GM18870 (cell line): ENCODE measurements at regions not wholly inside any gene's neighbourhood (a gene's known extent, or its start where the extent isn't known, plus 50 kb on each side); places are given as distances from the start of the nearest gene placed in this dataset.

Experiments
- ATAC-seq: cut with Tn5 transposase; IDR thresholded peaks from one replicate; pipeline ENCODE4 v1.9.1; 2021; ENCODE audit warnings: moderate library complexity; ENCODE audit not compliant: unreplicated experiment

GRCh38 chr15:52923626-52924025 lies 133.5 kb upstream of the ONECUT1 start:
- no peak for ATAC-seq

- ATAC-seq, result no peak
Observed at GRCh38 chr15:52922871-52923270, 132.7 kb upstream of the ONECUT1 start.

DNA sequence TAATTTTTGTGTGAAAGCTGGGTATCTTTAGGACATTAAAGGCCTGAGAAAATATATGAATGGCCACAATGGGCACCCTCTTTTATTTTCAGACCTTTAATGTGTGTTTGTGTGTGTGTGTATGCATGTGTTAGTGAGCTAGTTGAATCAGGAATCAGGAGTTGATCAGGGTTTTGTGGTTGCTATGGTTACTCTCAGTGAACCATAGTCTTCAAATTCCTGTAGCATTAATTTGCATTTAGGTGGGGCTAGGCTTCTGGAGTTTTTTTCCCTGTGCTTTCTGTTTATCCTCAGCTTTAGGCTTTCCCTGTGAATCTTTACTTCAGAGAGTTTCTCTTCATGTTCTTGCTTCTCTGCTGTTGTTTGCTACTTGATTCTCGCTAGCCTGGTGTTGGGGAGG lies 122.0 kb upstream of the ONECUT1 start:
- ATAC-seq, result no peak

- ATAC-seq, result no peak
Observed at GRCh38 chr15:52893338-52893737, 103.2 kb upstream of the ONECUT1 start.

DNA sequence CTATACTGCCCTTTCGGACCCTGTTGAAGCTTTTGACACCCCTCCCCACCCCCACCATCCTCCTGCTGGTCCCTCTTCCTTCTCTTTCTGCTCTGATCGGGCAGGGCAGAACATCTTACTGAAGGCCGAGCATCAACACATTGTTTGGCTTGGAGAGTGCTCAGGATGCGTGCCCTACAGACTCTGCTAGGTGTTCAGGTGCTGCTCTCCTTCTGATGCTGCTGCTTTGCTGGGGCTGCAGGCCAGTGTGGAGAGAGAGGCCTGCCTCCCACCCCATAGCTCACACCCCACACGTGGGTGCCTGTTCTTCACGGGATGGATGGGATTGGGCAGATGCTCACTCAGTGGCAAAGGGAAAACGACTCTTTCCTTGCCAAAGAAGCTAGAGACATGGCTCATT lies 89.8 kb upstream of the ONECUT1 start:
- ATAC-seq, result no peak

DNA sequence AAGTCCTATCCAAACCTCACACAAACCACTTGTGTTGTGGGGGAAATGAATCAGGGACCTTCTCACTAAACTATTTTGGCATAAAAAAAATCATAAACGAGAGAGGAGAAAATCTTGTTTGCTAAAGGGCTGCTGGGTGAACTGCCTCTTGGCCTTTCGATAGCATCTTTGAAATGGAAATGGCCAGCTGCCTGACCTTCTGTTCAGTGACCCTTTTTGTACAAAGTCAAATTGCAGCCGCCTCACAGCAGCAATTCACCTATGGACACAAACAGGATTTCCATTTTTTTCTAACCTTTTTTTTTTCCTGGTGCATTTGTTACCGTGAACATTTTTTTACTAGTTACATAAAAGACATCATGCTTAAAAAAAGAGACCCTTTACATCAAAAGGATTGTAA lies 89.0 kb upstream of the ONECUT1 start:
- ATAC-seq, result no peak

- ATAC-seq, result no peak
Observed at GRCh38 chr15:52876991-52877663, 87.0 kb upstream of the ONECUT1 start.

- no peak for ATAC-seq
Observed at GRCh38 chr15:52872036-52872818, 82.1 kb upstream of the ONECUT1 start.

DNA sequence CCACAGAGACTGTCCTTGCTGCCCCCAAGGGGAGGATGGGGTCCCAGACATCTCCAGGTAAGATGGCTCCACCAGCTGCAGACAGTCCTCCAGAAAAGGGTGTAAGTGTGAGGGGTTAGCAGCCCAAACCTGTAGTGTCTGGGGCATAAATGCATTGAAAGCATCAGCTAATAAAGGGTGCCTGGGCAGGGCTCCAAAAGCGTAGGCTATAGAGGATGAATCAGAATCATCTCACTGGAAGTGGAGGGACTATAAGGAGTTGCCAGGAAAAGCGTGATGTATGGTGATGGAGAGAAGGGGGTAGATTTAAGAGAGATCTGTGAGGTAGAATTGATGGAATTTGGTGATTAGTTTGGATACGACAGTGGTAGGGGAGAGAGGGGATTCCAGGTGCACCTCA lies 79.9 kb upstream of the ONECUT1 start:
- ATAC-seq, result no peak

GRCh38 chr15:52866698-52867097 lies 76.6 kb upstream of the ONECUT1 start:
- ATAC-seq, result no peak

- ATAC-seq, result no peak
Observed at GRCh38 chr15:52862677-52863076, 72.5 kb upstream of the ONECUT1 start.

GRCh38 chr15:52858782-52859176 lies 68.6 kb upstream of the ONECUT1 start:
- ATAC-seq, result no peak

DNA sequence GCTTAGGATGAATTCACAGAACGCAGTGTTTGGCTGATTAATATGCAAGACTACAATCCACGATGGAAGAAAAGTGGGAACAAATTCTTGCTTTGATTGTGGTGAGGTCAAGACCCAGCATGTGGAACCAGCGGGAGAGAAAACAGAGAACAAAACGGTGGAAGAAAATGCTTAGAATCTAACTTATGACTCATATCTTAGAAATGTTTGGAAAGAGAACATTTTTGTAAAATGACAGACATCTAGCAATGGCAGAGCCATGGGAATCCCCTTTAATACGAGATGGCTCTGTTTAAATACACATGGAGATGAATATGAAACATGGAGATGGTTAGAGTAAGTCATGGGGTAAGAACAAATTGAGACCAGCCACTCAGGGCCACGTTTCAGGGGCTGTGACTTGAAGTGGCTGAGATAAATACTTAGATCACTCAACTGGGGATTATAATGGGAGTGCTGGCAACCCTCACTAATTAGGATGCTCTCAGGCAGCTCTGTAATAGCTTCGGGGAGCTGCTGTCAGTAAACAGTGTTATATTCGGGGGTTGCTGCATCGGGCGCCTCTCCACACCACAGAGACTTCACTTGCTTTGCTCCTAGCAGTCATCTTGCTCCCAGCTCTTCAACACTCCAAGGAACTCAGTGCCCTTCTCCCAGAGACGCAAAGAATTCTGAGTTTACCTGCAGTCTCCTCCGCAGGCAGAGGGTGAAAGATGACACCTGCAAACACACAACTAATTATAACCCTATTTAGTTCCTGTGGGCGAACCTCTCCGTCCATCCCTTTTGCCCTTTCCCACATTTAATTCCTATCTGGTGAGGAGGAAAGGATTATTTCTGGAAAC lies 68.0 kb upstream of the ONECUT1 start:
- no peak for ATAC-seq

- no peak for ATAC-seq
Observed at GRCh38 chr15:52857471-52857870, 67.3 kb upstream of the ONECUT1 start.

DNA sequence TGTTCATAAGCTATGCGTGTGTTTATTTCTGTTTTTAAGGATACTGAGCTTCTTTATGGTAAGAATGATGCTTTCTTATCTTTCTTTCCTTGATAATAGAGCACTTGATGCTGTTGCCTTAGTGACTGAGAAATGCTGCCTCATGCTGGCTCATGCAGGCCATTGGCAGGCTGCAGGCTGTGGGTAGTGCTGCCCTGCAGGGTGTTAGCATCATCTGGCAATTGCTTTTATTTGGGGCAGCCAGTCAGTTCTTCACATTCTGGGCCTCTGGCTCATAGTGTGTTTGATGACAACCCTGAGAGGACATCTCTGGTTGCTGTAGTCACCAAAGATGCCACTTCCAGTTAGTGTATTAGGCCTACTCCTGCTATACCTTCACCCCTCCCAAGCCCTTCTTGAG lies 66.2 kb upstream of the ONECUT1 start:
- no peak for ATAC-seq

- no peak for ATAC-seq
Observed at GRCh38 chr15:52855157-52855556, 65.0 kb upstream of the ONECUT1 start.

- no peak for ATAC-seq
Observed at GRCh38 chr15:52844823-52845222, 54.7 kb upstream of the ONECUT1 start.
